Vagina (tissue), 2 donors: ENCODE measurements at regions not wholly inside any gene's neighbourhood (a gene's known extent, or its start where the extent isn't known, plus 50 kb on each side); places are given as distances from the start of the nearest gene placed in this dataset.

Experiments used
- DNase-seq, 2 donors: peaks; one replicate each; pipeline ENCODE4 v3.0.0-alpha.2; 2017; ENCODE audit errors: extremely low spot score in 2 of 2
- H3K27ac ChIP-seq: fragments of 200-600 bp; sonication (generic); one replicate; pipeline ENCODE4 v1.5.1; 2019
- H3K27me3 ChIP-seq: fragments of 200-600 bp; sonication (generic); one replicate; pipeline ENCODE4 v1.5.1; 2019
- H3K36me3 ChIP-seq, 2 donors: fragments of 200-600 bp; sonication (generic); one replicate each; pipeline ENCODE4 v1.5.1; 2017 to 2019
- H3K4me1 ChIP-seq: fragments of 200-600 bp; sonication (generic); one replicate; pipeline ENCODE4 v1.5.1; 2019
- H3K4me3 ChIP-seq, 2 donors: fragments of 200-600 bp; sonication (generic); 1 replicate in 1 of 2; 2 replicates in 1 of 2; pipeline ENCODE4 v1.5.1; 2016 to 2019
- H3K9me3 ChIP-seq: fragments of 200-600 bp; sonication (generic); one replicate; pipeline ENCODE4 v1.5.1; 2019
- CTCF ChIP-seq, 3 experiments: fragments of 450-650 bp in 2 of 3; fragments of 200-600 bp in 1 of 3; sonication (generic) in 1 of 3; IDR thresholded peaks; one replicate each; pipeline ENCODE4 v1.5.1; 2017 to 2019; ENCODE audit warnings: antibody characterized with exemption in 3 of 3, mild to moderate bottlenecking in 2 of 3, moderate library complexity in 2 of 3
- POLR2A ChIP-seq, 2 donors: fragments of 450-650 bp; IDR thresholded peaks; one replicate each; pipeline ENCODE4 v1.6.1; 2017; ENCODE audit warnings: antibody characterized with exemption in 2 of 2, mild to moderate bottlenecking in 2 of 2, moderate library complexity in 2 of 2
- POLR2AphosphoS5 ChIP-seq, 2 donors: sonication (generic); formaldehyde crosslinking; IDR thresholded peaks; one replicate each; pipeline ENCODE4 v1.9.0; 2017; ENCODE audit warnings: antibody characterized with exemption in 2 of 2, mild to moderate bottlenecking in 2 of 2, low read depth in 1 of 2; ENCODE audit not compliant: insufficient read depth in 1 of 2
- intact Hi-C: fragments of 100-400 bp; cut with DNase I; formaldehyde crosslinking; loops from one replicate; pipeline ENCODE4 v1.15.1; 2023

- no peaks in the 10 kb centered on the region for H3K9me3 ChIP-seq
- no peaks in the 10 kb centered on the region for H3K36me3 ChIP-seq
- no peak for DNase-seq
- intact Hi-C loops: no loop called here
- TF ChIP-seq POLR2AphosphoS5 (IDR thresholded peaks at IDR 0.05; ENCODE audit: insufficient read depth in 1 of 2, low read depth in 1 of 2): no peak
- no peak for TF ChIP-seq POLR2A (IDR thresholded peaks at IDR 0.05)
- no peak for TF ChIP-seq CTCF (IDR thresholded peaks at IDR 0.05)
- H3K27me3 ChIP-seq: no peaks in the 10 kb centered on the region
- no peak overlapping the region for H3K27ac ChIP-seq
- no peak overlapping the region for H3K4me3 ChIP-seq
- no peaks in the 10 kb centered on the region for H3K4me1 ChIP-seq
These were observed 306.0 kb upstream of the MARCKS start for GRCh38 chr6:113551168-113551567.

- Histone ChIP-seq H3K36me3 (no peaks in the 10 kb centered on the region), H3K4me3 (no peak overlapping the region), H3K27ac (no peak overlapping the region), H3K4me1 (peaks cover 5% of the 10 kb centered on the region), H3K9me3 (no peaks in the 10 kb centered on the region), H3K27me3 (no peaks in the 10 kb centered on the region)
- no peak for TF ChIP-seq POLR2A (IDR thresholded peaks at IDR 0.05)
- DNase-seq: no peak
- intact Hi-C loops: no loop called here
These were observed 300.4 kb upstream of the MARCKS start for GRCh38 chr6:113556775-113557174.

- Histone ChIP-seq H3K9me3 (no peaks in the 10 kb centered on the region), H3K36me3 (no peaks in the 10 kb centered on the region), H3K4me3 (no peak overlapping the region), H3K27ac (no peak overlapping the region), H3K27me3 (no peaks in the 10 kb centered on the region), H3K4me1 (peaks cover 5% of the 10 kb centered on the region)
- TF ChIP-seq POLR2AphosphoS5 (IDR thresholded peaks at IDR 0.05; ENCODE audit: insufficient read depth in 1 of 2, low read depth in 1 of 2) (no peak), CTCF (IDR thresholded peaks at IDR 0.05) (no peak), POLR2A (IDR thresholded peaks at IDR 0.05) (no peak)
- intact Hi-C loops: no loop called here
- no peak for DNase-seq
These were observed 298.7 kb upstream of the MARCKS start for GRCh38 chr6:113558431-113558830.

- Histone ChIP-seq H3K9me3 (no peaks in the 10 kb centered on the region), H3K27me3 (no peaks in the 10 kb centered on the region), H3K4me1 (peaks cover 5% of the 10 kb centered on the region), H3K4me3 (no peak overlapping the region), H3K36me3 (no peaks in the 10 kb centered on the region), H3K27ac (no peak overlapping the region)
- intact Hi-C loops: no loop called here
- TF ChIP-seq POLR2A (IDR thresholded peaks at IDR 0.05) (no peak), POLR2AphosphoS5 (IDR thresholded peaks at IDR 0.05; ENCODE audit: insufficient read depth in 1 of 2, low read depth in 1 of 2) (no peak), CTCF (IDR thresholded peaks at IDR 0.05) (no peak)
- DNase-seq: no peak
These were observed 298.2 kb upstream of the MARCKS start for GRCh38 chr6:113558966-113559365.

- H3K36me3 ChIP-seq: no peaks in the 10 kb centered on the region
- no peak for TF ChIP-seq POLR2A (IDR thresholded peaks at IDR 0.05)
- no peak for TF ChIP-seq POLR2AphosphoS5 (IDR thresholded peaks at IDR 0.05; ENCODE audit: insufficient read depth in 1 of 2, low read depth in 1 of 2)
- no peak for TF ChIP-seq CTCF (IDR thresholded peaks at IDR 0.05)
- no peaks in the 10 kb centered on the region for H3K9me3 ChIP-seq
- DNase-seq: no peak
- no peaks in the 10 kb centered on the region for H3K27me3 ChIP-seq
- no peak overlapping the region for H3K27ac ChIP-seq
- no peak overlapping the region for H3K4me3 ChIP-seq
- peaks cover 5% of the 10 kb centered on the region for H3K4me1 ChIP-seq
- intact Hi-C loops: no loop called here
These were observed 296.8 kb upstream of the MARCKS start for GRCh38 chr6:113560376-113560775.

- no peak overlapping the region for H3K27ac ChIP-seq
- TF ChIP-seq CTCF (IDR thresholded peaks at IDR 0.05) (no peak), POLR2AphosphoS5 (IDR thresholded peaks at IDR 0.05; ENCODE audit: insufficient read depth in 1 of 2, low read depth in 1 of 2) (no peak), POLR2A (IDR thresholded peaks at IDR 0.05) (no peak)
- H3K4me3 ChIP-seq: no peak overlapping the region
- H3K36me3 ChIP-seq: no peaks in the 10 kb centered on the region
- no peaks in the 10 kb centered on the region for H3K27me3 ChIP-seq
- DNase-seq: no peak
- H3K9me3 ChIP-seq: no peaks in the 10 kb centered on the region
- intact Hi-C loops: no loop called here
- peaks cover 5% of the 10 kb centered on the region for H3K4me1 ChIP-seq
These were observed 296.2 kb upstream of the MARCKS start for GRCh38 chr6:113560908-113561307.
